ACHN (cell line): ENCODE measurements at regions not wholly inside any gene's neighbourhood (a gene's known extent, or its start where the extent isn't known, plus 50 kb on each side); places are given as distances from the start of the nearest gene placed in this dataset.
"Not testable (repeated sequence)": the region's sequence is repeated elsewhere in the genome, so short reads cannot be mapped to it uniquely, and the experiment has no call there.

Experiments
- DNase-seq: peaks from one replicate; pipeline ENCODE4 v3.0.0-alpha.2; 2015
- in situ Hi-C: cut with HindIII; loops from 2 replicates; pipeline ENCODE4 v1.10.0; 2017; ENCODE audit warnings: low sequenced_read_pairs, low pct_ligation_motif_present, low pct_unique_long_range_greater_than_20kb

DNA sequence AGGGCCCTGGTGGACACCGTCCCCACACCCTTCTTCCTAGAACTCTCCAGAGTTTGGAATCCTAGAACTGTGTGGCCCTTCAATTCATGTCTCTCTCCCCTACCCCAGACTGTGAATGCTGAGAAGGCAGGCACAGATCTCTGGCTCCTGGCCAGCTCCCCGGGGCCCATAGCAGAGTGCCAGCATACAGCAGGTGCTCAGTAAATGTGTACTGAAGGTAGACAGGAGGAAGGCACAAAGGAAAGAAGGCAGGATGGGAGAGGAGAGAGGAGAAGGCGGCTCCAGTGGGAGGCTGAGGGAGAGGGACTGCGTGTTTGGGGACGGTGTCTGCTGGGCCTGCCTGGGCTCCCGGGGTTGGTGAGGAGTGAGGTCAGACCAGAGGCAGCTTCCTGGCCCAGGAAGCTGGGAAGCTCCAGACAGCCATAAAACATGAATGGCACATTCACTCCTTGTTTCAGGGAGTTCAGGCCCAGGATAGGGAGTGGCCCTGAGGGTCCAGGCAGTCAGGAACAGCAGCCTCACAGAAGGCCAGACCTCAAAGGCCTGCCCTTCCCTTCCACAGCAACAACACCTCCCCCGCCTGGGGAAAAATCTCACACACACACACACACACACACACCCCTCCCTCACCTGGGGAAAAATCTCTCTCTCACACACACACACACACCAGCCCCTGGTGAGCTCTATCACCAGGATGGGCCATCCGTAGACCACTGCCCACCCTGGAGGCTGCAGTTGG lies 137.1 kb upstream of the PRR20G start:
- in situ Hi-C loops = no loop called here
- no peak for DNase-seq

GRCh38 chr3:127423856-127424765 lies 136.3 kb upstream of the PRR20G start:
- in situ Hi-C loops = no loop called here
- DNase-seq = no peak

DNA sequence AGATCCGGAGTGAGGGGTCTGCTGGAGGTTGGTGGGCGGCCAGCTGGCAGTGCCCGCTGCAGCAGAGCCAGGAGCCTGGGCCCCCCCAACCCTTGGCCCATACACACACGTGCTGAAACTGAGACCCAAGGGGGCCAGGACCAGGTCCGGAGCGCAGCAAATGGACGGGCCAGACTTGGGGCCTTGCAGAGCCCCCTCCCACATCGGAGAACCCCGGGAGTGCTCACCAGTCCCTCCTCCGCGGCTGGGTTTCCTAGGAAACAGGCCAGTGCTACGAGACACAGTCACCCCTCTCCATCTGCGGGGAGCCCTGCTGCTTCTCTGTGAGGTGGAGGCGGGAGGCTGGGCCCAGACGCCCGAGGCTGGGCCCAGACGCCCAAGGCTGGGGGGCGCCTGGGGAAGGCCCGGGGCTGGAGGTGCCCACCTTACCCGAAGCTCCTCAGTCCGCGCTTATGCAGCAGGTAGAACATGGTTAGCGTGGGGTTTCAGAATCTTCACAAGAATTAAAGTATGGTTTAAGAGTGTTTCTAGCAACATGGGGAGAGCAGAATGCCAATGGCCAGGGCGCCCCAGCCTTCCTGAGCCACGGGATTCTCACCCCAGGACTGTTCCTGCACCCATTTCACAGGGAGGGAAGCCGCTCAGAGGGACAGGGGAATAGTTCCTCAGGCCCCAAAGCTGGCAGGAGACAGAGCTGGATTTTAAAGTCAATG lies 135.0 kb upstream of the PRR20G start:
- no peak for DNase-seq
- in situ Hi-C loops = no loop called here

- no peak for DNase-seq
- in situ Hi-C loops = no loop called here
Observed at GRCh38 chr3:127421943-127422662, 134.3 kb upstream of the PRR20G start.

GRCh38 chr3:127420829-127421228 lies 133.0 kb upstream of the PRR20G start:
- DNase-seq = no peak
- in situ Hi-C loops = no loop called here

- DNase-seq = no peak
- in situ Hi-C loops = no loop called here
Observed at GRCh38 chr3:127419641-127420553, 132.1 kb upstream of the PRR20G start.

- no peak for DNase-seq
- in situ Hi-C loops = no loop called here
Observed at GRCh38 chr3:127419182-127419581, 131.3 kb upstream of the PRR20G start.

- no peak for DNase-seq
- in situ Hi-C loops = no loop called here
Observed at GRCh38 chr3:127418560-127419147, 130.8 kb upstream of the PRR20G start.

DNA sequence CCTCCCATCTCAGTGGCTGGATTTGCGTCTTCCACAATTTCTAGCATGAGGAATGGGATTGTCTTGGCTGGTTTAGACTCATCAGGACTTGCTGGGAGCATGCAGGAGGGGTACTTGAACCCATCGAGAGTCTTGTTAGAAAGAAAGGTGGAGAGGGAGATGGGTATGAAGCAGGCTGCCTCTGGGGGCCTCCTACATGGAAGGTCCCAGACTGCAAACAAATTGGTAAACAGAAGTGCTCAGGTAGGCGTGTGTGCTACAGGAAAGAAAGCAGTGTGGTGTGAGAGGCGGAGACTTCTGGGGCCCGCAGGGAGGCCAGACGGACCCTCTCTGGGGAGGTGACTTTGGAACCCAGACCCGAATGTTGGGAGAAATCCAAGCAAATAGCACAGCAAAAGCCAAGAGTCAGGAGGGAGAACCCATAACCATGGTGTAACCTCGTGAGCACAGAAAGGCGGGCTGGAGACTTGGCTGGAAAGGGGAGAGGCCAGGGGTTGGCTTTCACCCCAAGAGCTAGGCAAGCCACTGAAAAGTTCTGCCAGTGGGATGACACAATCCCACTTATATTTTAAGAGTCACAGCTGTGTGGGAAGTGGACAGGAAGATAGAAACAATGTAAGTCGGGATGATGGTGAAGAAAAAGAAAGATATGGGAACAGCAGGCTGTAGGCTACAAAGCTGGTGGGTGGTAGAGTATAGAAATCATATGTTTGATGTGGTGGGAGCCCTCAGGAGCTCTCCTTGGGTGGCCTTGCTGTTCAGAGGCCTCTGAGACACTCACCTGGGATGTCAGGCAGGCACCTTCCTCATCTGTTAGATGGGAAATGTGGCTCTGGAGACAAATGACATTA lies 130.1 kb upstream of the PRR20G start:
- in situ Hi-C loops = no loop called here
- no peak for DNase-seq

GRCh38 chr3:127413871-127414270 lies 126.0 kb upstream of the PRR20G start:
- in situ Hi-C loops = no loop called here
- no peak for DNase-seq

GRCh38 chr3:127413318-127413673 lies 125.5 kb upstream of the PRR20G start:
- in situ Hi-C loops = no loop called here
- DNase-seq = no peak

- in situ Hi-C loops = no loop called here
- no peak for DNase-seq
Observed at GRCh38 chr3:127412578-127413317, 124.9 kb upstream of the PRR20G start.

GRCh38 chr3:127411875-127412274 lies 124.0 kb upstream of the PRR20G start:
- in situ Hi-C loops, DNase-seq: not testable (repeated sequence)

DNA sequence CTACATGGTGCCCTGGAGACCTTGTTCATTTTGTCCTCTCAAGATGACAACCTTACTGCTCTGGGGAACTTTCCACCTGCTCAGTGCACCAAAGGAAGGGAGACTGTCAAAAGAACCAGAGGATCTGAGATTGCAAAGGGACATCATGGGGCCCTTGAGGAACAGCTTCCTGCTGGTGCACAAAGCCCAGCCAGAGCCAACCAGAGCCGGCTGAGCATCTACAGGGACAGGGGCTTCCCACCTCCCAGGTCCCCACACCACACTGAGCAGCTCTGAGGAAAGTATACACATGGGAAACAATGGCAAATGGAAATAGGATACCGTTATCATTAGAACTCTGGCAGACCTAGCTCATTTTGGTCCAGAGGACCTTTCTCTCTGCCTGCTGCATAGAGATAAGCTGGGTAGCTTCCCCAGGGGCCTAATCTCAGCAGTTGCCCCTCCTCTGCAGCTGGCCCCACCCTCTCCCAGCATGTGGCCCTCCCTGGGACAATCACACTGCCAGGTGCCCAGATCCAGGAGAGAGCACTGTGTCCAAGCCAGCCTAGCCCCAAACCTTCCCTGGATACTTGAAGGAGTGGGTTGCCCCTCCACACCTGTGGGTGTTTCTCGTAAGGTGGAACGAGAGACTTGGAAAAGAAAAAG lies 123.4 kb upstream of the PRR20G start:
- no peak for DNase-seq
- in situ Hi-C loops = no loop called here

GRCh38 chr3:127410678-127411077 lies 122.8 kb upstream of the PRR20G start:
- no peak for DNase-seq
- in situ Hi-C loops = no loop called here

- no peak for DNase-seq
- in situ Hi-C loops = no loop called here
Observed at GRCh38 chr3:127410137-127410488, 122.3 kb upstream of the PRR20G start.
